CD4-positive, alpha-beta T cell treated with Interleukin-1 beta for 1 hour (primary cell): ENCODE measurements at regions not wholly inside any gene's neighbourhood (a gene's known extent, or its start where the extent isn't known, plus 50 kb on each side); places are given as distances from the start of the nearest gene placed in this dataset.

Experiments used
- DNase-seq, 2 donors: peaks; one replicate each; pipeline ENCODE4 v3.0.0-alpha.2; 2020 to 2022

DNA sequence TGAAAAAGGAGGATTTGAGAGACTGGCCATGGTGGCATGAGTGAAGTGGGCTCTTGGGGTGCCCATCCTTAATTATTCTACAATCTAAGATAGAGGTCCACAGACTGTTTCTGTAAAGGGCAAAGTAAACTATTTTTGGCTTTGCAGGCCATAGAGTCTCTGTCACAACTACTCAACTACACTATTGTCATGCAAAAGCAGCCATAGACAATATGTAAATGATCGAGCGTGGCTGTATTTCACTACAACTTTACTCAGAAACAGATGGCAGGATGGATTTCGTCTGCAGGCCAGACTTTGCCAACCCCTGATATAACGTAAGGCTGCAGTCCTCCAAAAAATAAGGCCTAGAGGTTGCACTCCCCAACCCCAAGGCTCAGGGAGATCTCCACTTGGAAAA, 58.2 kb upstream of the NAA20 start:
- no peak for DNase-seq

DNA sequence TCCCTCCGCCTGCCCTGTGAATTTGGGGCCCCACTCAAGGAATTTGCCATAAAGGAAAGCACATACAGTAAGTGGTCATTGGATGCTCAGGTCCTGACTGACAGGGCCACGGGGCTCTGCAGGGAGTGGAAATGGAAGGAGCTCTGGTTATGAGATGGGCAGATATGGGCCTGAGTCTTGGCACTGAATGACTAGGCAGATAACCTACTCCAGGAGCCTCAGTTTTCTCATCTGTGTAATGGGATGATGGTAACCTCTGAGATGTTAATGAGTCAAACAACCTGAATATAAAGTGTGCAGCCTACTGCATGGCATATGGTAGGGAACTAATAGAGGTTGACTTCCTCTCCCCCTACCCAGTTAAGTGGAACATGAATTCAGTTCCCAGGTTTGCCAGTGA, 56.4 kb upstream of the NAA20 start:
- DNase-seq: no peak

DNA sequence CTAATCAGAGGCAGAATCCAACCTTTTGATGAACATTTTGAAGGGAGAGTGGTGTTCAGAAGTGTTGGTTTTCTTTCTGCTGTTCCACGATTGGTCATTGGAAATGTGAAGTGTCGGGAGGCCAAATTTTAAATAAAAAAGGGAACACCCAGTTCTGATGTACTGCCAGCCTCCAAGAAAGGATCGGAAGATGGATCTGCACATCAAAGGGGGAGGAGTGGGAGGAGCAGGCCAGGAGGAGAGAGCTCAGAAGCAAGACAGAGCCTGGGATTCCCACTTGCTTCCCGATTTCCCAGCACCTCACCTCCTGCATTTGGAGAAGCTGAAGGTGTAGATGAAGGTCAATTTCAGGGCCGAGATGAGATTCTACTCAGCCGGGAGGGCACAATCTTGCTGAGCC, 55.9 kb upstream of the NAA20 start:
- no peak for DNase-seq

DNA sequence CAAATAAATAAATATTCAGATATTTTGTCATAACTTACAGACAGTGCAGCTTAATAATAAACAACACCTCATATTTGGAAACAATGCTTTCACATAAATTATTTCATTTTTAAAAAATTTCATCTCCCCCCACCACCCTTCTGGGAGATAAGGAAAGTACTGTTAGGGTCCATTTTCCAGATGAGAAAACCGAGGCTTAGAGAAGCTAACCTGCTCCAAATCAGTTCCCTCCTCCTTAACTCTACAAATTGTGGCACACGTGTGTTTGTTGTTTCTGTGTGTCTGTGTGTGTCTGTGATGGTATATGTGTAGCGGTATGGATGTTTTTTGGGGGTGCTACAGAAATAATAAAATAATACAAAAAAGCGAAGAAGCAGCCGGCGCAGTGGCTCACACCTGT, 54.2 kb upstream of the NAA20 start:
- DNase-seq: no peak

DNA sequence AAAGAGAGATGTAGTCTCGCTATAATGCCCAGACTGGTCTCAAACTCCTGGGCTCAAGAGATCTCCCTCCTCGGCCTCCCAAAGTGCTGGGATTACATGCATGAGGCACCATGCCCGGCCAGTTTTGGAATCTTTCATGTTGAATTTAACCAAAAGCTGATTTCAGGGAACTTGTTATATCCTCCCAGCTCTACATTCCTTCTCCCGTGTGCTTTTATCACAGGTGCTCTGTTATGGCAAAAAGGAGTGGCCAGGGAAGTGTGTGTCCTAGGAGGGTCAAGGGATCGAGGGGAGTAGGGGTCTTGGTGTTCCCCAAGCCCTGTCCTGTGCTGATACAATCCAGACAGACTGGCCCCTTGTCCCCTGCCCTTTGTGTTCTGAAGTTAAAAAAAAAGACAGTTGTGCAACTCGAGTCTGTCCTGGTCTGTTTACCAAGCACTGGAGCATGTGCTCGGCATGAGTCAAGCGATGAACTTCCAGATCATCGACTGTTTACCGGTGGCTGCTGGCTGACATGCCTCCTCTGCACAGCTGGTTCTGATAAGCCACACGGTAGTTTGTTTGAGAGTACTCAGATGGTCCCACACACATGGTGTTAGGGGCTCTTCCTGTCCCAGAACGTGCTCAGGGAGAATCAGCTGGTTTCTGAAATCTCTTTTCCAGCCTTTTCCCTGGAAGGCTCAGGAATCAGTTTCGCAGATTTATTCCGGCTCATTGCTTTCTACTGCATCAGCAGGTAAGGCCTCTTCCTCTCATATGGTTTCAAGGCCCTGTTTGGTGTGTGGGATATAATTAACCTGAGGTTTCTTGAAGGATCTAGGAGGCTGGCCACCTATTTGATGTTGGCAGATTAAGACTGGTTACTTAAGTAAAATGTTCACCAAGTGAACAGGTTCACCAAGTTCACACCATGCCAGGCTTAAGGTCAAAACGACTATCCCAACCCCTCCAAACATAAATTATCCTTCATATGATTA, 52.6 kb upstream of the NAA20 start:
- no peak for DNase-seq

DNA sequence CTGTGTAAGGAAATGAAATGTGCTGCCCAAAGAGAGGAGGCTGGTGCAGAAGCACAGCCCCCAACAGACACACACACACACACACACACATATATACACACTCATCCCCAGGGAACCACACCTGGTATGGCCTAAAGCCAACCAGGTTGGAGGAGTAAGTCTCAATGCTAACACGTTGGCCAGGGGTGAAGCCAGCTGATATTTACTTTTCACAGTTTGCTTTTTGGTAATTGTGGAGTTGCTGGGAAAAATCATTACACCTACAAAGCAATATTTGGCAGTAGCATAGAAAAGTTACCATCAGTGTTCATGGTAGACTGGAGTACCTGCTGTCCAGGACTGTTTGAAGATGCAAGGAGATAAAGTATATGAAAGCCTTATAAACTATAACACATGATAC, 50.3 kb upstream of the NAA20 start:
- DNase-seq: no peak
